Heart right ventricle (tissue), 16 donors: ENCODE measurements at regions not wholly inside any gene's neighbourhood (a gene's known extent, or its start where the extent isn't known, plus 50 kb on each side); places are given as distances from the start of the nearest gene placed in this dataset.

Experiments used
- ATAC-seq, 8 donors: fragments of 200-7000 bp; cut with Tn5 transposase; one replicate each; pipeline ENCODE4 v1.9.1; 2020; ENCODE audit warnings: mild to moderate bottlenecking in 8 of 8, moderate library complexity in 8 of 8, moderate number of reproducible peaks in 1 of 8
- DNase-seq, 2 donors: peaks; one replicate each; pipeline ENCODE4 v3.0.0-alpha.2; 2020
- H3K27ac ChIP-seq, 10 donors: fragments of 200-600 bp; sonication (generic) in 2 of 10; one replicate each; pipeline versions ENCODE4 v1.5.0 to v1.8.0; 2020 to 2022; ENCODE audit warnings: mild to moderate bottlenecking in 3 of 10
- H3K27me3 ChIP-seq, 7 donors: fragments of 200-600 bp; one replicate each; pipeline ENCODE4 v1.8.0; 2021 to 2022; ENCODE audit warnings: mild to moderate bottlenecking in 2 of 7
- H3K36me3 ChIP-seq, 9 donors: fragments of 200-600 bp; sonication (generic) in 1 of 9; one replicate each; pipeline versions ENCODE4 v1.5.0 to v1.8.0; 2020 to 2022; ENCODE audit warnings: mild to moderate bottlenecking in 2 of 9
- H3K4me1 ChIP-seq, 9 donors: fragments of 200-600 bp; sonication (generic) in 1 of 9; one replicate each; pipeline versions ENCODE4 v1.5.0 to v1.8.0; 2020 to 2022; ENCODE audit warnings: mild to moderate bottlenecking in 4 of 9
- H3K4me3 ChIP-seq, 10 donors: fragments of 200-600 bp; sonication (generic) in 2 of 10; one replicate each; pipeline versions ENCODE4 v1.5.0 to v1.8.0; 2020 to 2022; ENCODE audit warnings: mild to moderate bottlenecking in 7 of 10, moderate library complexity in 2 of 10
- H3K9me3 ChIP-seq, 11 donors: fragments of 200-600 bp in 10 of 11; sonication (generic) in 2 of 11; one replicate each; pipeline versions ENCODE4 v1.5.0 to v1.8.0; 2013 to 2022; ENCODE audit warnings: mild to moderate bottlenecking in 2 of 11, control low read depth in 1 of 11, moderate library complexity in 1 of 11
- CTCF ChIP-seq, 9 donors: fragments of 200-600 bp; sonication (generic) in 2 of 9; IDR thresholded peaks; one replicate each; pipeline versions ENCODE4 v1.5.0 to v1.8.0; 2021 to 2022; ENCODE audit warnings: antibody characterized with exemption in 9 of 9, mild to moderate bottlenecking in 5 of 9, moderate library complexity in 1 of 9
- WGBS, 2 donors: extraction: QIAGEN DNeasy Blood & Tissue Kit; methylation state at CpG; one replicate each; pipeline ENCODE4 v1.1.7; 2013; ENCODE audit warnings: inconsistent platforms in 1 of 2; 5-methylcytosine and 5-hydroxymethylcytosine counted together
- intact Hi-C, 10 donors: fragments of 100-400 bp; cut with DNase I; formaldehyde crosslinking; loops; one replicate each; pipeline versions ENCODE4 v1.11.1 to v1.14.2; 2022
- donor health status: Arrhythmogenic right ventricular cardiomyopathy.
- donor health status: ischemic (EF 13 %, LVEDD 7.1; RV severe dilation, severe dysfunction).
- donor health status: healthy with polysubstance abuse.
- donor health status: DM: no; HTN: yes; CAD: no.
- donor health status: DM: no; HTN: no; CAD: no.
- donor health status: ischemic (EF 25% LVEDD 6.9; RV normal size, moderate dysfunction).
- donor health status: ischemic (EF 25% LVEDD 5.7; RV mildly dilated, moderate dysfunction).
- donor health status: healthy.
- donor health status: DM: yes; HTN: yes; CAD: no.
- donor health status: Ischemic cardiomyopathy.
- donor health status: ischemic (EF 35%, LVEDD 5.7; RV mildly dilated, moderate dysfunction).
- donor health status: nonischemic (EF 11% LVEDD 7.7; RV severe dilation, severe dysfunction).
- donor health status: DM: yes; HTN: yes; CAD: no.
- donor health status: PGD.
- donor health status: ischemic (EF 29% LVEDD 5.4; RV normal size, mild dysfunction).
- donor health status: nonischemic (EF 23%, LVEDD 6.1; RV moderate dilation, normal function).

DNA sequence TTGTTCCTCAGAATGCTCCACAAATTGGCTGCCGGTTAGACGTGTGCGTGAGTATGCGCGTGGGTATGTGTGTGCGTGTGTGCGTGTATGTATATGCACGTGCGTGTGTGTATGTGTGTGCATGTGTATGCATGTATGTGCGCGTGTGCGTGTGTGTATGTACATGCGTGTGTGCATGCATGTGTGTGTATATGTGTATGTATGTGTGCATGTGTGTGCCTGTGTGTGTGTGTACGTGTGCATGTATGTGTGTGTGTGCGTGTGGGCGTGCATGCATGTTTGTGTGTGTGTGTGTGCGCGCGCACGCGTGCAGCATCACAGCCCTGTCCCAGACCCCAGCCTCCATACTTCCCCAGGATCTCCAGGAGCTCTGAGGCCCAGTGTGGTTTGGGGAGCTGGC, 183.1 kb upstream of the IER5L start:
- H3K36me3 ChIP-seq: no peaks in the 10 kb centered on the region
- no peak for DNase-seq
- 94 to 95% methylated on average over 21 of the region's 21 CpGs for WGBS, 2 donors
- no peak overlapping the region for H3K4me3 ChIP-seq
- H3K27ac ChIP-seq: no peak overlapping the region
- no peak for ATAC-seq
- H3K9me3 ChIP-seq: peaks cover 0 to 4% (median 0%) of the 10 kb centered on the region in 11 donors
- intact Hi-C loops: no loop called here
- no peak for TF ChIP-seq CTCF (IDR thresholded peaks at IDR 0.05)
- no peaks in the 10 kb centered on the region for H3K27me3 ChIP-seq
- H3K4me1 ChIP-seq: no peaks in the 10 kb centered on the region

GRCh38 chr9:129359916-129360536, 182.0 kb upstream of the IER5L start:
- no peak for DNase-seq

GRCh38 chr9:129359162-129359811, 181.2 kb upstream of the IER5L start:
- 86 to 90% methylated on average over 15 of the region's 15 CpGs for WGBS, 2 donors
- intact Hi-C loops: no loop called here

More at GRCh38 chr9:129359916-129360536, 182.0 kb upstream of the IER5L start:
- Histone ChIP-seq H3K4me1 (no peaks in the 10 kb centered on the region), H3K36me3 (no peaks in the 10 kb centered on the region), H3K27ac (no peak overlapping the region), H3K4me3 (no peak overlapping the region), H3K9me3 (peaks cover 0 to 16% (median 6%) of the 10 kb centered on the region in 11 donors), H3K27me3 (no peaks in the 10 kb centered on the region)
- 69 to 76% methylated on average over 12 of the region's 12 CpGs for WGBS, 2 donors
- no peak for TF ChIP-seq CTCF (IDR thresholded peaks at IDR 0.05)
- intact Hi-C loops: no loop called here
- no peak for ATAC-seq

DNA sequence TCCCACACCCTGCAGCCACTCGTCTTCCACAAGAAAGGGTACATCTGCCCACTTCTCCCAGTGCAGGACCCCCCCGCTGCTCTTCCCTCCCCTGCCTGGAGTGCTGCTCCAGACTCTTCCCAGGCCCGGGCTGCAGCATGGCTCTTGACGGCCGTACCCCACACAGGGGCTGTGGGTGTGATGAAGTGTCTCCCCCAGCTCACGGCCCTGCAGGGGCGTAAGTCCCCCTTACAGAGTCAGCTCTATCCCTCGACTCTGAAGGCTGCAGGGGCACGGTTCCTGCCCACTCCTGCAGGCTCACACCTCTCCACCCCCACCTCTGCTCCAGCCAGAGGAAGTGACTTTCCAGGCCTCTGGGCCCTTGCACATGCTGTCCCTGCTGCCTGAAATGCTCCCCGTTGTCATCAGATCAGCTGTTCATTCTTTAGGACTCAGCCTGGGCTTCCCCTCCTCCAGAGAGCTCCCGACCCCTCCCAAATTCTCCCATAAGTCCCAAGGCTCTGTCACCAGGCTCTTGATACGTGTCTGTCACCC, 180.6 kb upstream of the IER5L start:
- Histone ChIP-seq H3K9me3 (peaks cover 0 to 18% (median 6%) of the 10 kb centered on the region in 11 donors), H3K36me3 (no peaks in the 10 kb centered on the region), H3K27me3 (no peaks in the 10 kb centered on the region), H3K27ac (no peak overlapping the region), H3K4me3 (no peak overlapping the region), H3K4me1 (peaks cover 0 to 2% (median 0%) of the 10 kb centered on the region in 9 donors)
- ATAC-seq: no peak
- TF ChIP-seq CTCF (IDR thresholded peaks at IDR 0.05): no peak
- intact Hi-C loops: no loop called here
- DNase-seq: no peak
- 74 to 76% methylated on average over 12 of the region's 12 CpGs for WGBS, 2 donors

More at GRCh38 chr9:129359162-129359811, 181.2 kb upstream of the IER5L start:
- Histone ChIP-seq H3K36me3 (no peaks in the 10 kb centered on the region), H3K9me3 (peaks cover 0 to 18% (median 6%) of the 10 kb centered on the region in 11 donors), H3K27ac (no peak overlapping the region), H3K4me1 (no peaks in the 10 kb centered on the region), H3K4me3 (no peak overlapping the region), H3K27me3 (no peaks in the 10 kb centered on the region)
- ATAC-seq (no peak), DNase-seq (no peak)
- no peak for TF ChIP-seq CTCF (IDR thresholded peaks at IDR 0.05)
